PC-3 (cell line): ENCODE measurements at regions not wholly inside any gene's neighbourhood (a gene's known extent, or its start where the extent isn't known, plus 50 kb on each side); places are given as distances from the start of the nearest gene placed in this dataset.

Experiments
- EZH2 ChIP-seq: fragments of 300-600 bp; sonication (generic); IDR thresholded peaks from one replicate; pipeline ENCODE4 v1.6.1; 2017; ENCODE audit warnings: antibody characterized with exemption, mild to moderate bottlenecking, low read length; ENCODE audit not compliant: unreplicated experiment
- TF ChIP-seq, protein P1 (sequence below): fragments of 300-600 bp; sonication (generic); conservative IDR thresholded peaks from 2 replicates; pipeline ENCODE4 v1.5.1; 2017; ENCODE audit warnings: antibody characterized with exemption, low read depth, mild to moderate bottlenecking, low read length

DNA sequence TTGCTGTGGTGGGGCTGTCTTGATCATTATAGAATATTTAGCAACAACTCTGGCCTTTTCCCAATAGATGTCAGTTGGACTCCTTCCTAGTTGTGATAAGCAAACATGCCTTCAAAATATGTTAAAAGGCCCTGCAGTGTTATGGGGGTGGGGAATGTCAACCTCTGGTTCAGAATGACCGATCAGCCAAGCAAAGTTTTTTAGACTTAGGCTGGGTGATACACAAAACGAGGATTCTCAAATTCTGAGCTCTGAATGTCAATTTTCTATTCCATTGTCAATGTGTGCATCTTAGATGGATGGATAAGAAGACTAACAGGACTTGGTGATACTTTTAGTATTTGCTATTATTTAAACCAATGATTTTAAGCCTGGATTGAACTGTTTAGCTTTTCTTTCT, 940.0 kb upstream of the GRIA3 start:
- TF ChIP-seq, protein P1, sequence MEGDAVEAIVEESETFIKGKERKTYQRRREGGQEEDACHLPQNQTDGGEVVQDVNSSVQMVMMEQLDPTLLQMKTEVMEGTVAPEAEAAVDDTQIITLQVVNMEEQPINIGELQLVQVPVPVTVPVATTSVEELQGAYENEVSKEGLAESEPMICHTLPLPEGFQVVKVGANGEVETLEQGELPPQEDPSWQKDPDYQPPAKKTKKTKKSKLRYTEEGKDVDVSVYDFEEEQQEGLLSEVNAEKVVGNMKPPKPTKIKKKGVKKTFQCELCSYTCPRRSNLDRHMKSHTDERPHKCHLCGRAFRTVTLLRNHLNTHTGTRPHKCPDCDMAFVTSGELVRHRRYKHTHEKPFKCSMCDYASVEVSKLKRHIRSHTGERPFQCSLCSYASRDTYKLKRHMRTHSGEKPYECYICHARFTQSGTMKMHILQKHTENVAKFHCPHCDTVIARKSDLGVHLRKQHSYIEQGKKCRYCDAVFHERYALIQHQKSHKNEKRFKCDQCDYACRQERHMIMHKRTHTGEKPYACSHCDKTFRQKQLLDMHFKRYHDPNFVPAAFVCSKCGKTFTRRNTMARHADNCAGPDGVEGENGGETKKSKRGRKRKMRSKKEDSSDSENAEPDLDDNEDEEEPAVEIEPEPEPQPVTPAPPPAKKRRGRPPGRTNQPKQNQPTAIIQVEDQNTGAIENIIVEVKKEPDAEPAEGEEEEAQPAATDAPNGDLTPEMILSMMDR, result no peak
- no peak for TF ChIP-seq EZH2
